Skin of body (tissue), 1 donor: ENCODE measurements at regions not wholly inside any gene's neighbourhood (a gene's known extent, or its start where the extent isn't known, plus 50 kb on each side); places are given as distances from the start of the nearest gene placed in this dataset.

Source experiments
- DNase-seq: peaks from one replicate; lab custom pipeline; 2025; lab: John Stamatoyannopoulos, UW

GRCh38 chr10:10911471-10911921 lies 106.2 kb upstream of the CELF2 start:
- peak; percentile 86 for DNase-seq

GRCh38 chr10:10914144-10914543 lies 103.5 kb upstream of the CELF2 start:
- DNase-seq, result peak; percentile 10

GRCh38 chr10:10915215-10915614 lies 102.5 kb upstream of the CELF2 start:
- DNase-seq, result no peak

GRCh38 chr10:10917031-10917430 lies 100.6 kb upstream of the CELF2 start:
- DNase-seq, result no peak

GRCh38 chr10:10919976-10920375 lies 97.7 kb upstream of the CELF2 start:
- DNase-seq, result peak; percentile 11

GRCh38 chr10:10921826-10922461 lies 95.7 kb upstream of the CELF2 start:
- no peak for DNase-seq

- DNase-seq, result no peak
Measured at GRCh38 chr10:10923029-10923651, 94.5 kb upstream of the CELF2 start.

- DNase-seq, result no peak
Measured at GRCh38 chr10:10925667-10926066, 92.0 kb upstream of the CELF2 start.

GRCh38 chr10:10927608-10928007 lies 90.1 kb upstream of the CELF2 start:
- DNase-seq, result no peak

GRCh38 chr10:10930979-10931743 lies 86.5 kb upstream of the CELF2 start:
- DNase-seq, result no peak

- no peak for DNase-seq
Measured at GRCh38 chr10:10935032-10935431, 82.6 kb upstream of the CELF2 start.

- no peak for DNase-seq
Measured at GRCh38 chr10:10938676-10939075, 79.0 kb upstream of the CELF2 start.

- DNase-seq, result peak; percentile 40
Measured at GRCh38 chr10:10941127-10941730, 76.4 kb upstream of the CELF2 start.

- no peak for DNase-seq
Measured at GRCh38 chr10:10942441-10942840, 75.2 kb upstream of the CELF2 start.

GRCh38 chr10:10946081-10946480 lies 71.6 kb upstream of the CELF2 start:
- no peak for DNase-seq

- DNase-seq, result peak; percentile 60
Measured at GRCh38 chr10:10946801-10947200, 70.9 kb upstream of the CELF2 start.

- DNase-seq, result no peak
Measured at GRCh38 chr10:10951675-10952074, 66.0 kb upstream of the CELF2 start.

- DNase-seq, result no peak
Measured at GRCh38 chr10:10952800-10953199, 64.9 kb upstream of the CELF2 start.

- no peak for DNase-seq
Measured at GRCh38 chr10:10956681-10957542, 60.8 kb upstream of the CELF2 start.

- no peak for DNase-seq
Measured at GRCh38 chr10:10958041-10958440, 59.6 kb upstream of the CELF2 start.

GRCh38 chr10:10959666-10960065 lies 58.0 kb upstream of the CELF2 start:
- DNase-seq, result no peak
